WTC11 (cell line): ENCODE measurements at regions not wholly inside any gene's neighbourhood (a gene's known extent, or its start where the extent isn't known, plus 50 kb on each side); places are given as distances from the start of the nearest gene placed in this dataset.

Experiments
- ATAC-seq: fragments of 200-7000 bp; cut with Tn5 transposase; 2 replicates; pipeline ENCODE4 v1.10.0; 2021; ENCODE audit warnings: mild to moderate bottlenecking, moderate library complexity
- CTCF ChIA-PET: fragments of 300-600 bp; sonication (Branson Sonifier 250); formaldehyde crosslinking; loops from one replicate; lab custom pipeline; 2021; ENCODE audit warnings: antibody characterized with exemption; lab: Charles Lee
- POLR2A ChIA-PET: fragments of 350-600 bp; sonication (Branson Sonifier 250); formaldehyde crosslinking; loops from one replicate; lab custom pipeline; 2021; ENCODE audit warnings: antibody characterized with exemption; lab: Charles Lee
- DNase-seq: peaks from one replicate; pipeline ENCODE4 v3.0.0; 2021; ENCODE audit warnings: low spot score
- H3K27ac Mint-ChIP-seq: 2 replicates; pipeline ENCODE4 v1.8.0; 2021; ENCODE audit warnings: mixed read lengths
- H3K27me3 Mint-ChIP-seq: 2 replicates; pipeline ENCODE4 v1.8.0; 2021; ENCODE audit warnings: low read depth, mild to moderate bottlenecking, moderate library complexity, mixed read lengths
- H3K36me3 Mint-ChIP-seq: 2 replicates; pipeline ENCODE4 v1.8.0; 2021; ENCODE audit warnings: mixed read lengths
- H3K4me1 Mint-ChIP-seq: 2 replicates; pipeline ENCODE4 v1.8.0; 2022; ENCODE audit warnings: mixed read lengths
- H3K4me3 Mint-ChIP-seq: 2 replicates; pipeline ENCODE4 v1.8.0; 2021; ENCODE audit warnings: mild to moderate bottlenecking, moderate library complexity, mixed read lengths
- H3K9me3 Mint-ChIP-seq: 2 replicates; pipeline ENCODE4 v1.8.0; 2021; ENCODE audit warnings: mixed read lengths
- AFF4 ChIP-seq: sonication (generic); formaldehyde crosslinking; IDR thresholded peaks from 2 replicates; pipeline ENCODE4 v1.8.1; 2023; ENCODE audit warnings: mild to moderate bottlenecking, missing genetic modification reagents, borderline replicate concordance
- CBFB ChIP-seq: sonication (generic); formaldehyde crosslinking; IDR thresholded peaks from 2 replicates; pipeline ENCODE4 v1.8.1; 2022; ENCODE audit warnings: mild to moderate bottlenecking, low read depth, missing genetic modification reagents
- CREB1 ChIP-seq: sonication (generic); formaldehyde crosslinking; IDR thresholded peaks from 2 replicates; pipeline ENCODE4 v1.8.0; 2023; ENCODE audit warnings: mild to moderate bottlenecking, missing genetic modification reagents
- EMX1 ChIP-seq: fragments of 250-450 bp; sonication (Bioruptor Pico); IDR thresholded peaks from 2 replicates; pipeline ENCODE4 v1.8.0; 2021; ENCODE audit warnings: mild to moderate bottlenecking
- ESRRA ChIP-seq: sonication (generic); formaldehyde crosslinking; IDR thresholded peaks from 2 replicates; pipeline ENCODE4 v1.8.1; 2022; ENCODE audit warnings: mild to moderate bottlenecking, missing genetic modification reagents, borderline replicate concordance
- IRF2 ChIP-seq: sonication (generic); formaldehyde crosslinking; IDR thresholded peaks from 2 replicates; pipeline ENCODE4 v1.8.0; 2022; ENCODE audit warnings: low read depth, missing genetic modification reagents, borderline replicate concordance
- NFE2L1 ChIP-seq: sonication (generic); formaldehyde crosslinking; IDR thresholded peaks from 2 replicates; pipeline ENCODE4 v1.8.1; 2023; ENCODE audit warnings: missing genetic modification reagents
- PRDM15 ChIP-seq: sonication (generic); formaldehyde crosslinking; IDR thresholded peaks from 2 replicates; pipeline ENCODE4 v1.8.0; 2022; ENCODE audit warnings: missing genetic modification reagents
- USF2 ChIP-seq: sonication (generic); formaldehyde crosslinking; IDR thresholded peaks from 2 replicates; pipeline ENCODE4 v1.8.1; 2023; ENCODE audit warnings: mild to moderate bottlenecking, missing genetic modification reagents, moderate library complexity
- ZNF532 ChIP-seq: fragments of 250-450 bp; sonication (Bioruptor Pico); IDR thresholded peaks from 2 replicates; pipeline ENCODE4 v1.9.0; 2021; ENCODE audit warnings: mild to moderate bottlenecking, borderline replicate concordance
- TF ChIP-seq, protein P1 (sequence below): fragments of 250-450 bp; sonication (Bioruptor Pico); IDR thresholded peaks from 2 replicates; pipeline ENCODE4 v1.9.0; 2021; ENCODE audit warnings: mild to moderate bottlenecking
- TF ChIP-seq, protein P2 (sequence below): sonication (generic); formaldehyde crosslinking; IDR thresholded peaks from 2 replicates; pipeline ENCODE4 v1.8.1; 2022; ENCODE audit warnings: mild to moderate bottlenecking, missing genetic modification reagents, moderate library complexity, borderline replicate concordance

DNA sequence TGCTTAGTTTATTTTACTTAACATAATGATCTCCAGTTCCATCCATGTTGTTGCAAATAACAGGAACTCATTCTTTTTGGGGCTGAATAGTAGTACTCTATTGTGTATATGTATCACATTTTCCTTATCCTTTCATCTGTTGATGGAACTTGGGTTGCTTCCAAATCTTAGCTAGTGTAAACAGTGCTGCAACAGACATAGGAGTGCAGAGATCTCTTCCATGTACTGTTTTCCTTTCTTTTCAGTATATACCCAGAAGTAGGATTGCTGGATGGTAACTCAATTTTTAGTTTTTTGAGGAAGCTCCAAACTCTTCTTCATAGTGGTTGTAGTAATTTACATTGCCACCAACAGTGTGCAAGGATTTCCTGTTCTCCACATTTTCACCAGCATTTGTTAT is 138.8 kb upstream of the POC5 start (continued):
- TF ChIP-seq PRDM15 (CRISPR knock-in tag) (no peak), ESRRA (no peak), ZNF532 (CRISPR knock-in tag) (no peak), CBFB (CRISPR knock-in tag) (no peak)

- Mint-ChIP-seq H3K9me3 (no peaks in the 10 kb centered on the region), H3K27me3 (no peaks in the 10 kb centered on the region), H3K4me1 (no peaks in the 10 kb centered on the region), H3K36me3 (no peaks in the 10 kb centered on the region), H3K27ac (no peak overlapping the region), H3K4me3 (no peak overlapping the region)
- POLR2A ChIA-PET, result no interaction called here
- DNase-seq (no peak), ATAC-seq (no peak)
- no peak for TF ChIP-seq NFE2L1 (CRISPR knock-in tag)
- TF ChIP-seq CBFB (CRISPR knock-in tag), result no peak
- TF ChIP-seq, protein P1, sequence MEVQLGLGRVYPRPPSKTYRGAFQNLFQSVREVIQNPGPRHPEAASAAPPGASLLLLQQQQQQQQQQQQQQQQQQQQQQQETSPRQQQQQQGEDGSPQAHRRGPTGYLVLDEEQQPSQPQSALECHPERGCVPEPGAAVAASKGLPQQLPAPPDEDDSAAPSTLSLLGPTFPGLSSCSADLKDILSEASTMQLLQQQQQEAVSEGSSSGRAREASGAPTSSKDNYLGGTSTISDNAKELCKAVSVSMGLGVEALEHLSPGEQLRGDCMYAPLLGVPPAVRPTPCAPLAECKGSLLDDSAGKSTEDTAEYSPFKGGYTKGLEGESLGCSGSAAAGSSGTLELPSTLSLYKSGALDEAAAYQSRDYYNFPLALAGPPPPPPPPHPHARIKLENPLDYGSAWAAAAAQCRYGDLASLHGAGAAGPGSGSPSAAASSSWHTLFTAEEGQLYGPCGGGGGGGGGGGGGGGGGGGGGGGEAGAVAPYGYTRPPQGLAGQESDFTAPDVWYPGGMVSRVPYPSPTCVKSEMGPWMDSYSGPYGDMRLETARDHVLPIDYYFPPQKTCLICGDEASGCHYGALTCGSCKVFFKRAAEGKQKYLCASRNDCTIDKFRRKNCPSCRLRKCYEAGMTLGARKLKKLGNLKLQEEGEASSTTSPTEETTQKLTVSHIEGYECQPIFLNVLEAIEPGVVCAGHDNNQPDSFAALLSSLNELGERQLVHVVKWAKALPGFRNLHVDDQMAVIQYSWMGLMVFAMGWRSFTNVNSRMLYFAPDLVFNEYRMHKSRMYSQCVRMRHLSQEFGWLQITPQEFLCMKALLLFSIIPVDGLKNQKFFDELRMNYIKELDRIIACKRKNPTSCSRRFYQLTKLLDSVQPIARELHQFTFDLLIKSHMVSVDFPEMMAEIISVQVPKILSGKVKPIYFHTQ, result no peak
- no peak for TF ChIP-seq IRF2
- TF ChIP-seq, protein P2, sequence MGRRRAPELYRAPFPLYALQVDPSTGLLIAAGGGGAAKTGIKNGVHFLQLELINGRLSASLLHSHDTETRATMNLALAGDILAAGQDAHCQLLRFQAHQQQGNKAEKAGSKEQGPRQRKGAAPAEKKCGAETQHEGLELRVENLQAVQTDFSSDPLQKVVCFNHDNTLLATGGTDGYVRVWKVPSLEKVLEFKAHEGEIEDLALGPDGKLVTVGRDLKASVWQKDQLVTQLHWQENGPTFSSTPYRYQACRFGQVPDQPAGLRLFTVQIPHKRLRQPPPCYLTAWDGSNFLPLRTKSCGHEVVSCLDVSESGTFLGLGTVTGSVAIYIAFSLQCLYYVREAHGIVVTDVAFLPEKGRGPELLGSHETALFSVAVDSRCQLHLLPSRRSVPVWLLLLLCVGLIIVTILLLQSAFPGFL, result no peak
- no peak for TF ChIP-seq EMX1
- TF ChIP-seq AFF4 (CRISPR knock-in tag), result no peak
- TF ChIP-seq CREB1 (CRISPR knock-in tag), result no peak
- TF ChIP-seq USF2 (CRISPR knock-in tag), result no peak
- CTCF ChIA-PET, result no interaction called here
Observed at GRCh38 chr5:75848077-75848476, 130.8 kb upstream of the POC5 start.
